ENCODE measurements at regions not wholly inside any gene's neighbourhood (a gene's known extent, or its start where the extent isn't known, plus 50 kb on each side); places are given as distances from the start of the nearest gene placed in this dataset.

DNA sequence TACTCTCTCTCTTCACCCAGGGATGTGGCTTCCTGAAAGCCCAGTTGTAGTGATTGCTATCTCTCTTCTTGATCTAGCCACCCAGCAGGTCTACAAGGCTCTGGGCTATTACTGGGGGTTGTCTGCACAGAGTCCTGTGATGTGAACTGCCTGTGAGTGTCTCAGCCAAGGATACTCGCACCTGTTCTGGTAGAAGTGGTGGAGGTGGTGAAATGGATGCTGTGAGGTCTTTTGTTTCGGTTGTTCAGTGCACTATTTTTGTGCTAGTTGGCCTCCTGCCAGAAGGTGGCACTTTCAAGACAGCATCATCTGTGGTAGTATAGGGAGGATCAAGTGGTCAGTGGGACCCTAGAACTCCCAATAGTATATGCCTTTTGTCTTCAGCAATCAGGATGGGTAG, 268.0 kb downstream of the GABRG1 start:
- no peak overlapping the region for H3K4me3 ChIP-seq (ENCODE audit: low read depth, low read length)
- H3K27me3 ChIP-seq = no peaks in the 10 kb centered on the region
- no peak for DNase-seq
- H3K4me1 ChIP-seq = no peaks in the 10 kb centered on the region
- H3K9me3 ChIP-seq = no peaks in the 10 kb centered on the region
- no peaks in the 10 kb centered on the region for H3K36me3 ChIP-seq
- TF ChIP-seq, protein P1, sequence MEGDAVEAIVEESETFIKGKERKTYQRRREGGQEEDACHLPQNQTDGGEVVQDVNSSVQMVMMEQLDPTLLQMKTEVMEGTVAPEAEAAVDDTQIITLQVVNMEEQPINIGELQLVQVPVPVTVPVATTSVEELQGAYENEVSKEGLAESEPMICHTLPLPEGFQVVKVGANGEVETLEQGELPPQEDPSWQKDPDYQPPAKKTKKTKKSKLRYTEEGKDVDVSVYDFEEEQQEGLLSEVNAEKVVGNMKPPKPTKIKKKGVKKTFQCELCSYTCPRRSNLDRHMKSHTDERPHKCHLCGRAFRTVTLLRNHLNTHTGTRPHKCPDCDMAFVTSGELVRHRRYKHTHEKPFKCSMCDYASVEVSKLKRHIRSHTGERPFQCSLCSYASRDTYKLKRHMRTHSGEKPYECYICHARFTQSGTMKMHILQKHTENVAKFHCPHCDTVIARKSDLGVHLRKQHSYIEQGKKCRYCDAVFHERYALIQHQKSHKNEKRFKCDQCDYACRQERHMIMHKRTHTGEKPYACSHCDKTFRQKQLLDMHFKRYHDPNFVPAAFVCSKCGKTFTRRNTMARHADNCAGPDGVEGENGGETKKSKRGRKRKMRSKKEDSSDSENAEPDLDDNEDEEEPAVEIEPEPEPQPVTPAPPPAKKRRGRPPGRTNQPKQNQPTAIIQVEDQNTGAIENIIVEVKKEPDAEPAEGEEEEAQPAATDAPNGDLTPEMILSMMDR (IDR thresholded peaks at IDR 0.05; ENCODE audit: low read depth, low read length) = no peak

DNA sequence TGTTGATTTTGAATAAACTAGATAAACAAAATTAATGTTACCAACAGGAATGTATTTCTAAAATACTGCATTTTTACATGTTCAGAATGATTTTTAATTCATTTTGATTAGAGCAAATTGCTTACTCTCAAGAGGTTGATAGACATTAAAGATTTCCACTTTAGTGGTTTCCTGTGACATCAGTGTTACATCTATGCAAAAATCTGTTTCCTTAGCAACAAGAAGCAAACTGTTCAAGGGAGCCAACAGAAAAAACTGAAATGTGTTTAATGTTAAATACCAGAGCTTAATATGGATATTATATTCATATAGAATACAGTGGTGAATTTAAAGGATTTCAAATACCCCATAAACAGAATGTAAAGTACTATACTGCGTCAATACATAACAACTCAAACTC, 277.8 kb downstream of the GABRG1 start:
- no peak for DNase-seq
- Histone ChIP-seq H3K4me1 (no peaks in the 10 kb centered on the region), H3K27me3 (no peaks in the 10 kb centered on the region), H3K4me3 (ENCODE audit: low read depth, low read length) (no peak overlapping the region), H3K36me3 (no peaks in the 10 kb centered on the region), H3K9me3 (no peaks in the 10 kb centered on the region)
- TF ChIP-seq, protein P1 (IDR thresholded peaks at IDR 0.05; ENCODE audit: low read depth, low read length) = no peak

DNA sequence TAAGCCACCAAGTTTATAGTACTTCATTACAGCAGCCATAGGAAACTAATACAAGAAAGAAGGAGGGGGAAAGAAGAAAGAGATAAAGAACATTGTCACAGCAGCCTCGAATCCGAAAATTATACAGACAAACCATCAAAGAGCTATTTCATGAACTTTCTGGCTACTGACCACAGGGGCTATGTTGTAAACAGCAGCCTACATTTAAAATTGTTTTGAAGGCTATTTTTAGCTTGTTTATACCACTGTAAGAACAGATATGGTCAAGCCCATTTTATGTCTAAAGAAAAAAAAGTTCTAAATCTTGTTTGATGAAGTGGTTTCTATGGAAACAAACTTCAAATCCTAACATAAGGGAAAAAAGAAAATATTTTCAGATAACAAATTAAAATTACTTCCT, 282.1 kb downstream of the GABRG1 start:
- TF ChIP-seq, protein P1 (IDR thresholded peaks at IDR 0.05; ENCODE audit: low read depth, low read length) = no peak
- Histone ChIP-seq H3K4me1 (no peaks in the 10 kb centered on the region), H3K4me3 (ENCODE audit: low read depth, low read length) (no peak overlapping the region), H3K27me3 (no peaks in the 10 kb centered on the region), H3K36me3 (no peaks in the 10 kb centered on the region), H3K9me3 (no peaks in the 10 kb centered on the region)
- no peak for DNase-seq

DNA sequence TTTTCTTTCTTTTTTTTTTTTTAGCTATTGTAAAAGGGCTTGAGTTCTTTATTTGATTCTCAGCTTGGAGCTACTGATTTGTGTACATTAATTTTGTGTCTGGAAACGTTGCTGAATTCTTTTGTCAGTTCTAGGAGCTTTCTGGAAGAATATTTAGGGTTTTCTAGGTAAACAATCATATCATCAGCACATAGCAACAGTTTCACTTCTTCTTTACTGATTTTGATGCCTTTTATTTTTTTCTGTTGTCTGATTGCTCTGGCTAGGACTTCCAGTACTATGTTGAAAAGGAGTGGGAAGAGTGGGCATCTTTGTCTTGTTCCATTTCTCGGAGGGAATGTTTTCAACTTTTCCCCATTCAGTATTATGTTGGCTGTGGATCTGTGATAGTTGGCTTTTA, 292.2 kb downstream of the GABRG1 start:
- Histone ChIP-seq H3K4me3 (ENCODE audit: low read depth, low read length) (no peak overlapping the region), H3K4me1 (no peaks in the 10 kb centered on the region), H3K36me3 (no peaks in the 10 kb centered on the region), H3K27me3 (no peaks in the 10 kb centered on the region), H3K9me3 (no peaks in the 10 kb centered on the region)
- TF ChIP-seq, protein P1 (IDR thresholded peaks at IDR 0.05; ENCODE audit: low read depth, low read length) = no peak
- no peak for DNase-seq

DNA sequence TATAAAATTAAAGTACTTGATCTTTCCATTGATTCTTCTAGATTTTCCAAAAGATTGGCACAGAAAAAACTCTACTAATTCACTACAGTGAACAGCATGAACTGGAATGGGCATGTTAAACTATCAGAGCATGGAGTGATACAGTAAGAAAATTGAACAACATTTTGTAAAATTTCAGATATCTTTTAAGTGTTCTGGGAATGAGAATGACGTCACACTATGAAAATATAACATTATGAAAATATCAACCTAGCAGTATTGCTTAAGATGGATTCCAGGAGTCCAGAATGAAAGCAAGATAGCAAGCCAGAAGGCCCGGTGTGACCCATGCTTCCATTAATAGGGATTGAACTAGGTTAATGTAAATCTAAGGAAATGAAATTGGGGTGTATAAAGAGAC, 319.9 kb downstream of the GABRG1 start:
- DNase-seq = no peak
- Histone ChIP-seq H3K27me3 (no peaks in the 10 kb centered on the region), H3K9me3 (no peaks in the 10 kb centered on the region), H3K4me3 (ENCODE audit: low read depth, low read length) (no peak overlapping the region), H3K36me3 (no peaks in the 10 kb centered on the region), H3K4me1 (no peaks in the 10 kb centered on the region)
- TF ChIP-seq, protein P1 (IDR thresholded peaks at IDR 0.05; ENCODE audit: low read depth, low read length) = no peak

DNA sequence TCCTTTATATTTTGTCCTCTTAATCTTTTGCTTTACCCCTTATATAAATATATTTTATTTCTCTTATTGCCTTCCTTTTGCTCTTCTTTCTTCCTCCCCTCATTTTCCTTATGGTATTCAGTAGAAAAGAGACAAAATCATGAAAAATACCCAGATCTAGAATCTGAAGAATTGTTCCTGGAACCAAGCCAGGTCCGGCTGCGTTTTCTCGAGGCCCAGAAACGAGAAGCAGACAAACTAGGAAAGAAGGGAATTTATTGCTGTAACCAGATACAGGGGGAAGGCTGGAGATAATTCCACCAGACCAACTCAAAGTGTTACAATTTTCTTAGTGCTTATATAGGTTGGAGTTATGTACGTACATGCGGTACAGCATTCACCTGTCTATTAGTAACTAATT, 328.7 kb downstream of the GABRG1 start:
- no peak overlapping the region for H3K4me3 ChIP-seq (ENCODE audit: low read depth, low read length)
- DNase-seq = no peak
- no peaks in the 10 kb centered on the region for H3K36me3 ChIP-seq
- no peaks in the 10 kb centered on the region for H3K9me3 ChIP-seq
- H3K4me1 ChIP-seq = no peaks in the 10 kb centered on the region
- H3K27me3 ChIP-seq = no peaks in the 10 kb centered on the region
- TF ChIP-seq, protein P1 (IDR thresholded peaks at IDR 0.05; ENCODE audit: low read depth, low read length) = no peak
